ENCODE measurements at regions not wholly inside any gene's neighbourhood (a gene's known extent, or its start where the extent isn't known, plus 50 kb on each side); places are given as distances from the start of the nearest gene placed in this dataset.

DNA sequence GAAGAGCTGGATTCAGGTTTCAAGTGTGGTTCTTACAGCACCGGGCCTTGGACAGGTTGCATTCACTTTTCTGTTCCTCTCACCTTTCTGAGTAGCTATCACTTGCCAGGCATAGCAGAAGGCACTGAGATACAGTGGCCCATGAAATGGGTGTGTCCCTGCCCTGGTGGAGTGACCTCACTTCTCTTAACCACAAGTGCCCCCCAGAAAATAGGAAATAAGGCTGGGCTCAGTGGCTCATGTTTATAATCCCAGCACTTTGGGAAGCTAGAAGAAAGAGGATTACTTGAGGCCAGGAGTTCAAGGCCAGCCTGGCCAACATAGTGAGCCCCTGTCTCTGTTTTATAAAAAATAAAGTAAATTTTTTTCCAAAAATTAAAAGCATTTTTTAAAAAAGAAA is 101.7 kb upstream of the KIT start:
- Histone ChIP-seq H3K9me3 (no peaks in the 10 kb centered on the region), H3K27me3 (no peaks in the 10 kb centered on the region), H3K4me3 (no peak overlapping the region), H3K27ac (no peak overlapping the region), H3K36me3 (no peaks in the 10 kb centered on the region), H3K4me1 (no peaks in the 10 kb centered on the region)
- TF ChIP-seq, protein P1, sequence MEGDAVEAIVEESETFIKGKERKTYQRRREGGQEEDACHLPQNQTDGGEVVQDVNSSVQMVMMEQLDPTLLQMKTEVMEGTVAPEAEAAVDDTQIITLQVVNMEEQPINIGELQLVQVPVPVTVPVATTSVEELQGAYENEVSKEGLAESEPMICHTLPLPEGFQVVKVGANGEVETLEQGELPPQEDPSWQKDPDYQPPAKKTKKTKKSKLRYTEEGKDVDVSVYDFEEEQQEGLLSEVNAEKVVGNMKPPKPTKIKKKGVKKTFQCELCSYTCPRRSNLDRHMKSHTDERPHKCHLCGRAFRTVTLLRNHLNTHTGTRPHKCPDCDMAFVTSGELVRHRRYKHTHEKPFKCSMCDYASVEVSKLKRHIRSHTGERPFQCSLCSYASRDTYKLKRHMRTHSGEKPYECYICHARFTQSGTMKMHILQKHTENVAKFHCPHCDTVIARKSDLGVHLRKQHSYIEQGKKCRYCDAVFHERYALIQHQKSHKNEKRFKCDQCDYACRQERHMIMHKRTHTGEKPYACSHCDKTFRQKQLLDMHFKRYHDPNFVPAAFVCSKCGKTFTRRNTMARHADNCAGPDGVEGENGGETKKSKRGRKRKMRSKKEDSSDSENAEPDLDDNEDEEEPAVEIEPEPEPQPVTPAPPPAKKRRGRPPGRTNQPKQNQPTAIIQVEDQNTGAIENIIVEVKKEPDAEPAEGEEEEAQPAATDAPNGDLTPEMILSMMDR (IDR thresholded peaks at IDR 0.05) = no peak
- no peak for TF ChIP-seq POLR2A (IDR thresholded peaks at IDR 0.05)
- no peak for TF ChIP-seq POLR2AphosphoS5 (IDR thresholded peaks at IDR 0.05; ENCODE audit: insufficient read depth in 1 of 2, low read depth in 1 of 2)
- intact Hi-C loops (cut with DNase I) = no loop called here
- no peak for DNase-seq (ENCODE audit: extremely low spot score in 2 of 2)

DNA sequence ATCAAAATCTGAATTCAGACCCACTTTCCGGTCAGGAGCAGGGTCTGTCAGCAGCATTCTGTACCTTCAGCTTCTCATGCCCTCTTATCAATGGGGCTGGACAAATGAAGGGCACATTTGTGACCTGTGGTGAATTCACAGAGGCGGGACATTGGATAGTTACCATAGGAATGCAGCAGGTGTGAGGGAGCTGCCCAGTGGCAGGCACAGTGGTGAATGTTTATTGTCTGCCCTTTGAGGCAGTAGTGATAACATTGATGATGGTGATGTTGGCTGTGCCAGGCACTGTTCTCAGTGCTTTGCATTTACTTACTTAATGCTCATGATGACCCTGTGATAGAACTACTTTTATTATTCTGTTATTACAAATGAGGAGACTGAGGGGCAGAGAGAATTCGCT is 101.2 kb upstream of the KIT start:
- Histone ChIP-seq H3K27me3 (no peaks in the 10 kb centered on the region), H3K27ac (no peak overlapping the region), H3K9me3 (no peaks in the 10 kb centered on the region), H3K4me1 (no peaks in the 10 kb centered on the region), H3K4me3 (no peak overlapping the region), H3K36me3 (no peaks in the 10 kb centered on the region)
- no peak for DNase-seq (ENCODE audit: extremely low spot score in 2 of 2)
- intact Hi-C loops (cut with DNase I) = no loop called here
- TF ChIP-seq POLR2AphosphoS5 (IDR thresholded peaks at IDR 0.05; ENCODE audit: insufficient read depth in 1 of 2, low read depth in 1 of 2) (no peak), POLR2A (IDR thresholded peaks at IDR 0.05) (no peak)

DNA sequence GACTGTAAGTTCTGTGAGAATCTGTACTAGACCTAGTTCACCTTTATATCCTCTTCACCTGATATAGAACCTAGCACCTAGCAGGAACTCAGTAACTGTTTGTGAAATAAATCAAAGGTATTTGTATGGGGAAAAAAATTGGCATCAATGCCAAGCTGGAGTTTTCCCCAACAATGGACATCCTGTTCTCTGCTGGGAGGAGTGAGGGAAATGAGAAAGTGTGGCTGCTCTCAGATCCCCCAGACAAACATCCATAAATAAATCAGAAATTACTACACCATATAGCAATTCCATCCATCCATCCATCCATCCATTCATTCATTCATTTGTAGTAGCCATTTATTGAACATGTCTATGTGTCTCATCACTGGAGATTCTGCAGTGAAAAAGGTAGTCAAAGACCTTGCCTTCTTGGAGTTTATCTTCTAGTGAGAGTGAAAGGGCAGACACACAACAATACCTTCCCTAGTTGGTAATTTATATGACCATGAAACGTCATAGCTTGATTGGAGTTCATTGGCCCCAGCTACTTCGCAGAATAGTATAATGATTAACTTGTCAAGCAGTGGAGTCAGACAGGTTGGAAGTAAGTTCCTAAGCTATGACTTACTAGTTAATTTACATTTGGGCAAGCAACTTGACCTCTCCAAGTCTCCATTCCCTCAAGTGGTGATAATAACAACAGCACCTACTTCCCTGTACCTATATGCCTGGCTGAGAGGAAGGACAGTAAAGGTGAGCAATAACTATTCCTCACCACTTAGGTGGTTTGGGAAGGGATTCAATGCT is 98.7 kb upstream of the KIT start:
- H3K4me1 ChIP-seq = no peaks in the 10 kb centered on the region
- TF ChIP-seq POLR2A (IDR thresholded peaks at IDR 0.05) (no peak), POLR2AphosphoS5 (IDR thresholded peaks at IDR 0.05; ENCODE audit: insufficient read depth in 1 of 2, low read depth in 1 of 2) (no peak)
- TF ChIP-seq, protein P1 (IDR thresholded peaks at IDR 0.05) = no peak
- H3K27me3 ChIP-seq = no peaks in the 10 kb centered on the region
- H3K9me3 ChIP-seq = no peaks in the 10 kb centered on the region
- intact Hi-C loops (cut with DNase I) = no loop called here
- H3K36me3 ChIP-seq = no peaks in the 10 kb centered on the region
- no peak overlapping the region for H3K27ac ChIP-seq
- DNase-seq (ENCODE audit: extremely low spot score in 2 of 2) = no peak
- H3K4me3 ChIP-seq = no peak overlapping the region

DNA sequence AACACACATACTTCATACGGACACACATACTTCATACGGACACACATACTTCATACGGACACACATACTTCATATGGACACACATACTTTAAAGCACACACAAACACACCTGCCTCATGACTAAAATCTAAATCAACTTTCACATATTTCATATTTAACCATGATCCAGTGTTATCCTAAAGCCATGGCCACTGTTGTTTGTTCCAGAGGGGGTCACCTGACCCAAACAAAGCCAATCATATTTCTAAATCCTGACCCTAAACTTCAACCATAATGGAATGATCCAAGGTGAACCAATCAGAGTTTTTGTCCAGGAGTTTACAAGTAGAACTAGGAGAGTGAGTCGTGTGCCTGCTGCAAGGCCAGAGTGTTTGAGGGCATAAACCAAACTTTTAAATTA is 97.2 kb upstream of the KIT start:
- intact Hi-C loops (cut with DNase I) = no loop called here
- no peaks in the 10 kb centered on the region for H3K36me3 ChIP-seq
- no peak overlapping the region for H3K27ac ChIP-seq
- TF ChIP-seq POLR2AphosphoS5 (IDR thresholded peaks at IDR 0.05; ENCODE audit: insufficient read depth in 1 of 2, low read depth in 1 of 2) (no peak), POLR2A (IDR thresholded peaks at IDR 0.05) (no peak)
- TF ChIP-seq, protein P1 (IDR thresholded peaks at IDR 0.05) = no peak
- H3K4me3 ChIP-seq = no peak overlapping the region
- H3K27me3 ChIP-seq = no peaks in the 10 kb centered on the region
- no peaks in the 10 kb centered on the region for H3K9me3 ChIP-seq
- DNase-seq (ENCODE audit: extremely low spot score in 2 of 2) = no peak
- no peaks in the 10 kb centered on the region for H3K4me1 ChIP-seq

DNA sequence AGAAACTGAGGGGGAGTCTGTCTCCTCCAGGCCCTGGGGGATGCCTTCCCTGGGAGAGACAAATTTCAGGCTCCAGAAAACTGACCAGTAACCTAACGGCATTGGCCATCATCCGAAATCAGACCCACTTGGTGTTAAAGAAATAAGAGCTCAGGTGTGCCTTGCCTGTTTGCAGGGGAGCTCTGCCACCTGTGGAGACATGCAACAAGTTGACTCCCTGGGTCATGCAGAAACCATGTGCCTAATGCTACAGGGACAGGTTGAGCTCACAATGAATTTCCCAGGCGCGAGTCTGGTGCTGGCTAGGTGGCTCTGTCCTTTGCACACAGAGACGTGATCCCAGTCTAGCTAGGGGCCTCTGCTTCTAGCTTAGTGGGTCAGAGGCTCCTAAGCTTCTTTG is 95.8 kb upstream of the KIT start:
- Histone ChIP-seq H3K9me3 (no peaks in the 10 kb centered on the region), H3K4me3 (no peak overlapping the region), H3K36me3 (no peaks in the 10 kb centered on the region), H3K4me1 (no peaks in the 10 kb centered on the region), H3K27me3 (no peaks in the 10 kb centered on the region), H3K27ac (no peak overlapping the region)
- intact Hi-C loops (cut with DNase I) = no loop called here
- TF ChIP-seq, protein P1 (IDR thresholded peaks at IDR 0.05) = no peak
- no peak for TF ChIP-seq POLR2A (IDR thresholded peaks at IDR 0.05)
- TF ChIP-seq POLR2AphosphoS5 (IDR thresholded peaks at IDR 0.05; ENCODE audit: insufficient read depth in 1 of 2, low read depth in 1 of 2) = no peak
- no peak for DNase-seq (ENCODE audit: extremely low spot score in 2 of 2)
